Ovary (tissue), 7 donors: ENCODE measurements at regions not wholly inside any gene's neighbourhood (a gene's known extent, or its start where the extent isn't known, plus 50 kb on each side); places are given as distances from the start of the nearest gene placed in this dataset.

ENCODE experiments used
- DNase-seq, 5 donors: peaks; one replicate each; pipeline ENCODE4 v3.0.0-alpha.2; 2019 to 2020
- H3K27ac ChIP-seq, 2 donors: fragments of 200-600 bp; one replicate each; pipeline versions ENCODE4 v1.5.1 to v1.8.0; 2019 to 2022
- H3K27me3 ChIP-seq: fragments of 200-600 bp; one replicate; pipeline ENCODE4 v1.8.0; 2022
- H3K36me3 ChIP-seq: fragments of 200-600 bp; sonication (generic); one replicate; pipeline ENCODE4 v1.5.1; 2019
- H3K4me1 ChIP-seq: one replicate; pipeline ENCODE4 v1.8.1; 2013; ENCODE audit warnings: mild to moderate bottlenecking, moderate library complexity; ENCODE audit not compliant: insufficient read depth
- H3K4me3 ChIP-seq: fragments of 200-600 bp; sonication (generic); one replicate; pipeline ENCODE4 v1.5.1; 2017
- H3K9me3 ChIP-seq, 2 donors: fragments of 200-600 bp in 1 of 2; sonication (generic) in 1 of 2; one replicate each; pipeline versions ENCODE4 v1.5.1 to v1.8.1; 2013 to 2019; ENCODE audit warnings: mild to moderate bottlenecking in 1 of 2, moderate library complexity in 1 of 2
- CTCF ChIP-seq, 3 donors: fragments of 450-650 bp in 2 of 3; fragments of 200-600 bp in 1 of 3; IDR thresholded peaks; one replicate each; pipeline versions ENCODE4 v1.5.1 to v1.8.0; 2016 to 2022; ENCODE audit warnings: antibody characterized with exemption in 3 of 3, mild to moderate bottlenecking in 1 of 3
- EP300 ChIP-seq: sonication (generic); formaldehyde crosslinking; IDR thresholded peaks from one replicate; pipeline ENCODE4 v1.6.1; 2017; ENCODE audit warnings: antibody characterized with exemption
- POLR2A ChIP-seq: fragments of 450-650 bp; IDR thresholded peaks from one replicate; pipeline ENCODE4 v1.6.1; 2017; ENCODE audit warnings: antibody characterized with exemption, mild to moderate bottlenecking, moderate library complexity
- WGBS, 3 donors: extraction: QIAGEN DNeasy Blood & Tissue Kit in 1 of 3; methylation state at CpG; one replicate each; pipeline versions ENCODE4 v1.1.5 to v1.1.7; 2013 to 2017; 5-methylcytosine and 5-hydroxymethylcytosine counted together
- intact Hi-C, 4 donors: fragments of 100-400 bp; cut with DNase I; formaldehyde crosslinking; loops; one replicate each; pipeline versions ENCODE4 v1.11.0 to v1.15.1; 2022 to 2023
- donor health status: DM: no; HTN: no; CAD: no; lungs with moderate emphysema.
- donor health status: DM: no; HTN: no; CAD: no.
- donor health status: Bipolar disorder and iron deficiency.
- donor health status: DM: no; HTN: no; CAD: no.
- donor health status: DM: yes; HTN: yes; CAD: no.

DNA sequence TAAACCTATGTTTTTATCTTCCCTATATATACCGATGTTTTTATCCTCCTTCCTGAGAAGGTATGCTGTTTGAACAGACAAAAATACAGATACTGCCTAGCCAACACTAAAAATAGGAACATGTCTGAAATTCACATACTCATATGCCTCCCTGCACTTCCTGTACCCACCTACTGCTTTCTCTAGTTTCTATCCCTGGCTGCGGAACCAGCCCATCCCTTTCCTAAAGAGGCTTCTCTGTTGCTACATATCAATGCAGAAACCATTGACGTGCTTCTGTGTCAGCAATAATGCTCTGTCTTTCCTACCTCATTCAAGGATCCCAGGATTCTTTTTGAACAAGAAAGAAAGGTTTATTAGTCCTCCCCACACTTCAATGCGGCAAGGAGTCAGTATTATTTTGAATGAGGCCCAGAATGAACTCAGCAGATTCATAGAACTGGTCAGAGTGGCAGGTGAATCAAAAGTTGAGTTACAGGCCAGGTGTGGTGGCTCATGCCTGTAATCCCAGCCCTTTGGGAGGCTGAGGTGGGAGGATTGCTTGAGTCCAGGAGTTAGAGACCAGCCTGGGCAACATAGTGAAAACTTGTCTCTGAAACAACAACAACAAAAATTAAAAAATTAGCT is 67.8 kb upstream of the NAP1L1 start:
- no peaks in the 10 kb centered on the region for H3K27me3 ChIP-seq
- intact Hi-C loops = no loop called here
- no peaks in the 10 kb centered on the region for H3K36me3 ChIP-seq
- H3K27ac ChIP-seq = no peak overlapping the region
- 48 to 52% (median 49%) methylated on average over 4 of the region's 4 CpGs for WGBS, 3 donors
- TF ChIP-seq EP300 (no peak), POLR2A (no peak), CTCF (IDR thresholded peaks at IDR 0.05) (no peak)
- H3K4me1 ChIP-seq = no peaks in the 10 kb centered on the region
- DNase-seq = no peak
- H3K4me3 ChIP-seq = no peak overlapping the region
- H3K9me3 ChIP-seq = no peaks in the 10 kb centered on the region

- H3K27me3 ChIP-seq = no peaks in the 10 kb centered on the region
- no peak for TF ChIP-seq EP300
- no peak for TF ChIP-seq POLR2A
- no peaks in the 10 kb centered on the region for H3K4me1 ChIP-seq
- 0 to 11% (median 8%) methylated on average over 1 of the region's 1 CpG for WGBS, 3 donors
- intact Hi-C loops = no loop called here
- no peaks in the 10 kb centered on the region for H3K36me3 ChIP-seq
- H3K27ac ChIP-seq = no peak overlapping the region
- no peak overlapping the region for H3K4me3 ChIP-seq
- DNase-seq = no peak
- no peaks in the 10 kb centered on the region for H3K9me3 ChIP-seq
Measured at GRCh38 chr12:76144245-76144549, 59.7 kb upstream of the NAP1L1 start.

GRCh38 chr12:76143343-76144244 is 59.1 kb upstream of the NAP1L1 start:
- intact Hi-C loops = no loop called here
- no peak for TF ChIP-seq CTCF (IDR thresholded peaks at IDR 0.05)
- no peak for TF ChIP-seq POLR2A
- no peak for TF ChIP-seq EP300
- WGBS, 3 donors = 40 to 44% (median 43%) methylated on average over 6 of the region's 6 CpGs
- Histone ChIP-seq H3K4me3 (no peak overlapping the region), H3K4me1 (no peaks in the 10 kb centered on the region), H3K9me3 (no peaks in the 10 kb centered on the region), H3K36me3 (no peaks in the 10 kb centered on the region), H3K27me3 (no peaks in the 10 kb centered on the region), H3K27ac (no peak overlapping the region)
- DNase-seq = no peak

DNA sequence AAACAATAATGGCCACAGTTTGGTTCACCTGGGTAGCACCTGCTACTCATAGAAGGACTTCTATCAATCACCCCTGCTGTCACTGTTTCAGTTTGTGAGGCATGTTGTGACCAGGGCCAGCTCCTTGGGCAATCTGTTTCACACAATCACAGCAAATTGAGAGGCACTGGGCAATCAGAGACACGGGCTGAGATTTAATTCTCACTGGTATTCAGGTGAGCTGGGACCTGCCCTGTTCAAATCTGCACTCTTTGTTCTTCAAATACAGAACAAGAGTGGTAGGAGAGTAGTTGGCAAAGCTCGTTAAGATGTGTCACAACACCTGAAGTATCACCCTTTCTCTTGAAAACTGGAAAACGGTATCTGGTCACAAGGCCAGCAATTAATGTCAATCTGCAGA is 57.8 kb upstream of the NAP1L1 start:
- intact Hi-C loops = no loop called here
- Histone ChIP-seq H3K4me3 (no peak overlapping the region), H3K27me3 (no peaks in the 10 kb centered on the region), H3K27ac (no peak overlapping the region), H3K36me3 (no peaks in the 10 kb centered on the region), H3K9me3 (no peaks in the 10 kb centered on the region), H3K4me1 (no peaks in the 10 kb centered on the region)
- no peak for DNase-seq
- 72 to 78% (median 75%) methylated on average over 3 of the region's 3 CpGs for WGBS, 3 donors
- TF ChIP-seq EP300 (no peak), POLR2A (no peak), CTCF (IDR thresholded peaks at IDR 0.05) (no peak)

GRCh38 chr12:76138656-76139055 is 54.2 kb upstream of the NAP1L1 start:
- DNase-seq = no peak
- intact Hi-C loops = no loop called here
- Histone ChIP-seq H3K27ac (no peak overlapping the region), H3K27me3 (no peaks in the 10 kb centered on the region), H3K9me3 (no peaks in the 10 kb centered on the region), H3K36me3 (no peaks in the 10 kb centered on the region), H3K4me1 (no peaks in the 10 kb centered on the region), H3K4me3 (no peak overlapping the region)
- WGBS, 3 donors = 92 to 96% (median 93%) methylated on average over 2 of the region's 2 CpGs
- TF ChIP-seq CTCF (IDR thresholded peaks at IDR 0.05) = no peak
- no peak for TF ChIP-seq POLR2A
- no peak for TF ChIP-seq EP300
